Parathyroid adenoma (tissue), 2 donors: ENCODE measurements at regions not wholly inside any gene's neighbourhood (a gene's known extent, or its start where the extent isn't known, plus 50 kb on each side); places are given as distances from the start of the nearest gene placed in this dataset.
"Not testable (repeated sequence)": the region's sequence is repeated elsewhere in the genome, so short reads cannot be mapped to it uniquely, and the experiment has no call there.

Experiments used
- H2AFZ ChIP-seq: fragments of 300-600 bp; sonication (generic); one replicate; pipeline ENCODE4 v1.7.0; 2017; ENCODE audit warnings: antibody characterized with exemption, mild to moderate bottlenecking
- H3K27ac ChIP-seq: fragments of 300-600 bp; sonication (generic); one replicate; pipeline ENCODE4 v1.7.0; 2017
- H3K27me3 ChIP-seq: fragments of 300-600 bp; sonication (generic); one replicate; pipeline ENCODE4 v1.7.0; 2017; ENCODE audit warnings: low read length; ENCODE audit not compliant: control insufficient read depth, insufficient read depth
- H3K36me3 ChIP-seq: fragments of 300-600 bp; sonication (generic); one replicate; pipeline ENCODE4 v1.7.0; 2017; ENCODE audit warnings: low read length; ENCODE audit not compliant: control insufficient read depth, insufficient read depth
- H3K4me1 ChIP-seq: fragments of 300-600 bp; sonication (generic); one replicate; pipeline ENCODE4 v1.7.0; 2017; ENCODE audit warnings: control low read depth
- H3K4me2 ChIP-seq: fragments of 300-600 bp; sonication (generic); one replicate; pipeline ENCODE4 v1.7.0; 2017; ENCODE audit warnings: low read length
- H3K4me3 ChIP-seq: fragments of 300-600 bp; sonication (generic); one replicate; pipeline ENCODE4 v1.7.0; 2017; ENCODE audit warnings: low read depth, low read length
- H3K79me2 ChIP-seq: fragments of 300-600 bp; sonication (generic); one replicate; pipeline ENCODE4 v1.7.0; 2017; ENCODE audit warnings: control low read depth
- H3K9ac ChIP-seq: fragments of 300-600 bp; sonication (generic); one replicate; pipeline ENCODE4 v1.7.0; 2017; ENCODE audit warnings: mild to moderate bottlenecking
- H3K9me3 ChIP-seq: fragments of 300-600 bp; sonication (generic); one replicate; pipeline ENCODE4 v1.7.0; 2017; ENCODE audit warnings: low read length; ENCODE audit not compliant: control insufficient read depth
- TF ChIP-seq, protein P1 (sequence below): fragments of 300-600 bp; sonication (generic); IDR thresholded peaks from one replicate; pipeline ENCODE4 v1.7.0; 2017; ENCODE audit warnings: antibody characterized with exemption, mild to moderate bottlenecking
- donor health status: primary hyperparathyroidism.

DNA sequence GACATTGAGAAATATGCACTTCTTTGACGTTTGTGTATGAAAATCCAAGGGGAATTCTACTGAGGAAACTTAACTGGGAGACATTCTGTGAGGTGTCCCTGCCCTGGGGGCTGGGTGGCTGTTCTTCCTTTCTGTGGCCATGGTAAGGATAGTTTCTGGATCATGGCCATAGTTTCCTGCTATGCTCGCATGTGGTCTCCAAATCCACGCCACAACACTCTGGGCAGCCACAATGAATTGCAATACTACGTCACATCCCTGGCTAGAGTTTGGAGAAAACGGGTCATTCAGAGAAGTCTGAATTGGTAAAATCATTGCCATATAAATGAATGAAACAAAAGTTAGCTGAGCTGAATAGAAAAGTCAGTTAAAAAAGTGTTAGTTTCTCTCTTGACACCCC lies 230.6 kb downstream of the UTRN start:
- TF ChIP-seq, protein P1, sequence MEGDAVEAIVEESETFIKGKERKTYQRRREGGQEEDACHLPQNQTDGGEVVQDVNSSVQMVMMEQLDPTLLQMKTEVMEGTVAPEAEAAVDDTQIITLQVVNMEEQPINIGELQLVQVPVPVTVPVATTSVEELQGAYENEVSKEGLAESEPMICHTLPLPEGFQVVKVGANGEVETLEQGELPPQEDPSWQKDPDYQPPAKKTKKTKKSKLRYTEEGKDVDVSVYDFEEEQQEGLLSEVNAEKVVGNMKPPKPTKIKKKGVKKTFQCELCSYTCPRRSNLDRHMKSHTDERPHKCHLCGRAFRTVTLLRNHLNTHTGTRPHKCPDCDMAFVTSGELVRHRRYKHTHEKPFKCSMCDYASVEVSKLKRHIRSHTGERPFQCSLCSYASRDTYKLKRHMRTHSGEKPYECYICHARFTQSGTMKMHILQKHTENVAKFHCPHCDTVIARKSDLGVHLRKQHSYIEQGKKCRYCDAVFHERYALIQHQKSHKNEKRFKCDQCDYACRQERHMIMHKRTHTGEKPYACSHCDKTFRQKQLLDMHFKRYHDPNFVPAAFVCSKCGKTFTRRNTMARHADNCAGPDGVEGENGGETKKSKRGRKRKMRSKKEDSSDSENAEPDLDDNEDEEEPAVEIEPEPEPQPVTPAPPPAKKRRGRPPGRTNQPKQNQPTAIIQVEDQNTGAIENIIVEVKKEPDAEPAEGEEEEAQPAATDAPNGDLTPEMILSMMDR: no peak
- Histone ChIP-seq H3K27ac (no peak overlapping the region), H3K4me2 (no peak overlapping the region), H3K9me3 (no peaks in the 10 kb centered on the region), H3K27me3 (no peaks in the 10 kb centered on the region), H3K79me2 (no peaks in the 10 kb centered on the region), H3K9ac (no peak overlapping the region), H3K4me3 (no peak overlapping the region), H3K36me3 (no peaks in the 10 kb centered on the region), H3K4me1 (no peaks in the 10 kb centered on the region), H2AFZ (no peak overlapping the region)

DNA sequence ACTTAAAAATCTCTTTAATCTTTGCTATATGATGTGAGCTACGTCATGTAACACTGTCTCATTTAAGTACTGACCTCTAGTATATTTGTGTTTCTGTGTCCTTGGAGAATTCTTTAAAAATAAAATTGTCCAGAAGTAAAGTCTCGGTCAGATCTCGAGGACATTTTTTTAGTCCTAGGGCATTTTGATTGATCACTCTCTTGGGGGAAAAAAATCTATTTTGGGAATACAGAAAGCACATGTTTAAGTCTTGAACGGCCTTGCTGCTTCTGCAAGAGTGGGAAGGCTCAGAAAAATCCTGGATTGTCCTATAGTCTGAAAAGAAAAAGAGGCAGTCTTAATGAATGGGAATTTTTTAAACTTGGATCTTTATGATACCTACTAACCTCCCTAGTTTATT lies 234.3 kb downstream of the UTRN start:
- no peak overlapping the region for H3K4me3 ChIP-seq
- no peaks in the 10 kb centered on the region for H3K79me2 ChIP-seq
- no peaks in the 10 kb centered on the region for H3K27me3 ChIP-seq
- no peaks in the 10 kb centered on the region for H3K36me3 ChIP-seq
- TF ChIP-seq, protein P1: no peak
- no peak overlapping the region for H2AFZ ChIP-seq
- no peak overlapping the region for H3K4me2 ChIP-seq
- no peak overlapping the region for H3K27ac ChIP-seq
- H3K9me3 ChIP-seq: no peaks in the 10 kb centered on the region
- H3K9ac ChIP-seq: no peak overlapping the region
- H3K4me1 ChIP-seq: no peaks in the 10 kb centered on the region

DNA sequence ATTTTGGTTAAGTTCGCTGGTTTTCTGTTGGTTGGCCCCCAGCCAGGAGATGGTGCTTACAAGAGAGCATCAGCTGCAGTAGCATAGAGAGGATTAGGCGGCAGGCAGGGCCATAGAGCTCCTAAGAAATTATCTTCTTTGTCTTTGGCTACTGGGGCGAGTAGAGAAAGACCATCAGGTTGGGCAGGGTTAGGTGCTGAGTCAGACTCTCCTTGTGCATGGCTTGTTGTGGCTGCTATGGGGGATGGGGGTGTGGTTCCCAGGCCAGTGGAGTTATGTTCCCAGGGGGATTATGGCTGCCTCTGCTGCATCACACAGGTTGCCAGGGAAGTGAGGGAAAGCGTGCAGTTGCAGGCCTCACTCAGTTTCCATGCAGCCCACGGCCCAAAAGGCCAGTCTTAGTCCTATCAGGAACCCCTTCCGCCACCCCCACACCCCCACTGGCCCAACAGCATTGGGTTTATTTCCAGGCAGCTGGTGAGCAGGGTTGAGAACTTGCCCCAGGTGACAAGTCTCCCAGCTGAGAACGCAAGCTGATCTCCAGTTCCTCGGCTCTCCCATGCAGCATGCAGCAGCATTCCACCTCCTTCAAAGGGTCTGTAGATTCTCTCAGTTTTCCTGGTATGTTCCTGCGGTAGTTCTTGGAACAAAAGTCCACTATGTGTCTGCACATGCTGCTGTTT lies 243.7 kb downstream of the UTRN start:
- Histone ChIP-seq H3K4me2 (no peak overlapping the region), H3K36me3 (no peaks in the 10 kb centered on the region), H3K27me3 (no peaks in the 10 kb centered on the region), H3K4me3 (no peak overlapping the region), H3K79me2 (peaks cover 3% of the 10 kb centered on the region), H3K27ac (no peak overlapping the region), H3K4me1 (no peaks in the 10 kb centered on the region), H3K9me3 (no peaks in the 10 kb centered on the region), H2AFZ (no peak overlapping the region), H3K9ac (no peak overlapping the region)
- TF ChIP-seq, protein P1: no peak

DNA sequence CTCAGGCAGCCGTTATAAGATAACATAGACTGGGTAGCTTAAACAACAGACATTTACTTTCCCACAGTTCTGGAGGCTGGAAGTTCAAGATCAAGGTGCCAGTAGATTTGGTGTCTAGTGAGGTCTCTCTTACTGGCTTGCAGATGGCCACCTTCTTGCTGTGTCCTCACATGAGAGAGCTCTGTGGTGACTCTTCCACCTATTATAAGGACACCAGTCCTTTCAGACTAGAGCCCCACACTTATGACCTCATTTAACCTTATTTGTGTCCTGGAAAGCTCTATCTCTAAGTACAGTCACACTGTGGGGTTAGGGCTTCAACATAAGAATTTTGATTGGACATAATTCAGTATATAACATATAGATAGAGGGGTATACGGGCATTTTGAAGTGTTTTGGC lies 245.0 kb downstream of the UTRN start:
- H3K36me3 ChIP-seq: no peaks in the 10 kb centered on the region
- no peaks in the 10 kb centered on the region for H3K9me3 ChIP-seq
- H3K4me2 ChIP-seq: no peak overlapping the region
- no peak overlapping the region for H3K4me3 ChIP-seq
- no peak overlapping the region for H3K9ac ChIP-seq
- peaks cover 3% of the 10 kb centered on the region for H3K79me2 ChIP-seq
- H2AFZ ChIP-seq: no peak overlapping the region
- no peaks in the 10 kb centered on the region for H3K27me3 ChIP-seq
- TF ChIP-seq, protein P1: no peak
- H3K27ac ChIP-seq: no peak overlapping the region
- no peaks in the 10 kb centered on the region for H3K4me1 ChIP-seq

DNA sequence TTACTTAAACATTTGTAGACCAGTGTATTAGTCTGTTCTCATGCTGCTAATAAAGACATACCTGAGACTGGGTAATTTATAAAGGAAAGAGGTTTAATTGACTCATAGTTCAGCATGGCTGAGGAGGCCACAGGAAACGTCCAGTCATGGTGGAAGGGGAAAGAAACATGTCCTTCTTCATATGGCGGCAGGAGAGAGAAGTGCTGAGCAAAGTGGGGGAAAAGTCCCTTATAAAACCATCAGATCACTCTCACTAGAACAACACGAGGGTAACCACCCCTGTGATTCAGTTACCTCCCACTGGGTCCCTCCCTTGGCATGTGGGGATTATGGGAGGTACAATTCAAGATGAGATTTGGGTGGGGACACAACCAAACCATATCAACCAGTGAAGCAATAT lies 247.1 kb downstream of the UTRN start:
- not testable (repeated sequence) for H2AFZ ChIP-seq, H3K36me3 ChIP-seq, H3K4me2 ChIP-seq, H3K27me3 ChIP-seq, H3K9me3 ChIP-seq, H3K9ac ChIP-seq, H3K4me1 ChIP-seq, H3K27ac ChIP-seq, H3K79me2 ChIP-seq, H3K4me3 ChIP-seq
